Ishikawa (cell line): ENCODE measurements at regions not wholly inside any gene's neighbourhood (a gene's known extent, or its start where the extent isn't known, plus 50 kb on each side); places are given as distances from the start of the nearest gene placed in this dataset.

ENCODE experiments used
- CEBPB ChIP-seq: IDR thresholded peaks from 2 replicates; pipeline ENCODE4 v1.6.1; 2012
- CREB1 ChIP-seq: IDR thresholded peaks from 2 replicates; pipeline ENCODE4 v1.6.1; 2012; ENCODE audit warnings: low read depth
- EGR1 ChIP-seq: IDR thresholded peaks from 2 replicates; pipeline ENCODE4 v1.6.1; 2012
- EP300 ChIP-seq: IDR thresholded peaks from 2 replicates; pipeline ENCODE4 v1.6.1; 2012; ENCODE audit warnings: borderline replicate concordance
- FOXM1 ChIP-seq: IDR thresholded peaks from 2 replicates; pipeline ENCODE4 v1.6.1; 2012; ENCODE audit warnings: low read depth, borderline replicate concordance
- NFIC ChIP-seq: IDR thresholded peaks from 2 replicates; pipeline ENCODE4 v1.6.1; 2012
- RAD21 ChIP-seq: IDR thresholded peaks from 2 replicates; pipeline ENCODE4 v1.6.1; 2012; ENCODE audit warnings: low read depth
- TAF1 ChIP-seq: IDR thresholded peaks from 2 replicates; pipeline ENCODE4 v1.6.1; 2012; ENCODE audit warnings: low read depth, mild to moderate bottlenecking
- TCF12 ChIP-seq: IDR thresholded peaks from 2 replicates; pipeline ENCODE4 v1.6.1; 2012; ENCODE audit warnings: low read depth
- TEAD4 ChIP-seq: IDR thresholded peaks from 2 replicates; pipeline ENCODE4 v1.6.1; 2012
- YY1 ChIP-seq: IDR thresholded peaks from 2 replicates; pipeline ENCODE4 v1.6.1; 2012; ENCODE audit warnings: low read depth
- ZBTB7A ChIP-seq: IDR thresholded peaks from 2 replicates; pipeline ENCODE4 v1.6.1; 2012; ENCODE audit warnings: low read depth
- TF ChIP-seq, protein P1 (sequence below): IDR thresholded peaks from 2 replicates; pipeline ENCODE4 v1.6.1; 2012
- TF ChIP-seq, protein P2 (sequence below): IDR thresholded peaks from 2 replicates; pipeline ENCODE4 v1.6.1; 2012
- TF ChIP-seq, protein P3 (sequence below): IDR thresholded peaks from 2 replicates; pipeline ENCODE4 v1.6.1; 2012; ENCODE audit warnings: low read depth, mild to moderate bottlenecking

DNA sequence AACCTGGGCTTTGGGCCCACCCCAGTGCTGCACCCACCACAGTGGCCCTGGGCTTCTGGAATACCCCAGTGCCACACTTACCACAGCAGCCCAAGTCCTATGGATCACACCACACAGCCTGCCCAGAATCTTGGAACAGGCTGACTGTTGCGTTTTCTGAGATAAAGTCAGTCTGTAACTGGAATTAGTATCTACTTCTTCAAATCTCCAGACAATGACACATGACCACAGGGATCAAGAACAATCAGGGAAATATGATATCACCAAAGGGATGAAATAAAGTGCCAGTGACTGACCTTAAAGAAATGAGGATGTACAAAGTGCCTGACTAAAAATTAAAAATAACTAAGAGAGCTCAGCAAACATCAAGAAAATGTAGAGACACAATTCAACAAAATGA, 239.7 kb upstream of the PLD5 start:
- no peak for TF ChIP-seq TEAD4
- TF ChIP-seq, protein P1, sequence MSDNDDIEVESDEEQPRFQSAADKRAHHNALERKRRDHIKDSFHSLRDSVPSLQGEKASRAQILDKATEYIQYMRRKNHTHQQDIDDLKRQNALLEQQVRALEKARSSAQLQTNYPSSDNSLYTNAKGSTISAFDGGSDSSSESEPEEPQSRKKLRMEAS, result no peak
- TF ChIP-seq FOXM1, result no peak
- TF ChIP-seq EGR1, result no peak
- no peak for TF ChIP-seq RAD21
- TF ChIP-seq TAF1, result no peak
- TF ChIP-seq, protein P2, sequence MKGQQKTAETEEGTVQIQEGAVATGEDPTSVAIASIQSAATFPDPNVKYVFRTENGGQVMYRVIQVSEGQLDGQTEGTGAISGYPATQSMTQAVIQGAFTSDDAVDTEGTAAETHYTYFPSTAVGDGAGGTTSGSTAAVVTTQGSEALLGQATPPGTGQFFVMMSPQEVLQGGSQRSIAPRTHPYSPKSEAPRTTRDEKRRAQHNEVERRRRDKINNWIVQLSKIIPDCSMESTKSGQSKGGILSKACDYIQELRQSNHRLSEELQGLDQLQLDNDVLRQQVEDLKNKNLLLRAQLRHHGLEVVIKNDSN, result no peak

DNA sequence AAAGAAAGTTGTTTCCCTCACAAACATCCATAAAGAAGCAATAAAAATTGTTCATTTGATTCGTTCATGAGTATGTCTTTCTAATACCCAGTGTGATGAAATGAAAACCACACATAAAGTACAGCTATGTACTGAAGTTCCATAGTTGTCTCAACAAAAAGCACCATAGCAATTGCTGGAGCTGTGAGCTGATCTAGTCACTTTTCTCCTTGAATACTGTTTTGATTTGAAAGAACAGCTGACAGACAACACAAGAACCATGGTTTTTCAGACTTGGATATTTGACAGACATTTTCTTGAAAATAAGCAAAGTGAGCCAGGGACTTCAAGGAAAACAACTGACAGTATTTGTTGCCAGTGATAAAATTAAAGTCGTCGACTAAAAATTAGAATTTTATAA, 237.1 kb upstream of the PLD5 start:
- TF ChIP-seq RAD21, result no peak
- TF ChIP-seq EP300, result no peak

DNA sequence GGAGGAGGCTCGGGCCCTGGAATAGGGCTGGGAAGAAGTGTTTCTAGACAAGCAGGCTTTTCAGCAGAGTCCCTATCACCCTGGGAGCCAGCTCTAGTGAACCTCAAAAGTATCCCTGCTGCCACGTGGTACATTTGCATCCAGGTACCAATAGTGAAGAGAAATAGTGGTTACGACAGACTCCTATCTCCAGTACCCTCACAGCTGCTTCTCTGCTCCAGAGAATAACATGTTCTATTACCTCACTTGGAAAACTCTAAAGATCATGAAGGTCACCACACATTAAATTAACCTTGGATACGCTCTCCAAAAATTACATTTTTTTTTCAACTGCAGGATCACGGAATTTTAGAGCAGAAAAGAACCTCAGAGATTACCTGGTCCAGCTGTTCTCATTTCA, 230.4 kb upstream of the PLD5 start:
- TF ChIP-seq TAF1 (no peak), NFIC (no peak), EGR1 (no peak)

DNA sequence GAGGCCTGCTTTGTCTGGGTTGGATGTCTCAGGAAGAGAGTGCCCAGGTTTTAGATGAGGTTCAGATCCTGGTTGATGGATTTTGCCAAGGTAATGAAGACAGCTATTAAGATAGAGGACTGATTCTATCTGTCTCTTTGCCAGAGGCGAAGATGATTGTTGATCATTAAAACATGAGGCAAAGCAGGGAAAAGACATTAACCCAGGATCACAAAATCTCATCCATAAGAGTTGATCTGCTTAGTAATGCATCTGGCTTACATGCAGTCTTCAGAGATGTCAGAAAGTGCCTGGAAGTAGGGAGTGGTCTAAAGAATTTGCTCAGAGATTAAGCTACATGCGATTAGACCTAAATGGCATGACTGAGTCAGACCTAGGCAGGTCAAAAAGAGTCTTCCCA, 229.6 kb upstream of the PLD5 start:
- no peak for TF ChIP-seq CEBPB
- TF ChIP-seq ZBTB7A, result no peak
- no peak for TF ChIP-seq CREB1
- TF ChIP-seq TEAD4, result no peak
- TF ChIP-seq FOXM1, result no peak
- TF ChIP-seq NFIC, result no peak
- no peak for TF ChIP-seq YY1
- no peak for TF ChIP-seq RAD21
- TF ChIP-seq EP300, result no peak
- TF ChIP-seq EGR1, result no peak
- TF ChIP-seq, protein P1, result no peak
- TF ChIP-seq TCF12, result no peak
- TF ChIP-seq TAF1, result no peak

DNA sequence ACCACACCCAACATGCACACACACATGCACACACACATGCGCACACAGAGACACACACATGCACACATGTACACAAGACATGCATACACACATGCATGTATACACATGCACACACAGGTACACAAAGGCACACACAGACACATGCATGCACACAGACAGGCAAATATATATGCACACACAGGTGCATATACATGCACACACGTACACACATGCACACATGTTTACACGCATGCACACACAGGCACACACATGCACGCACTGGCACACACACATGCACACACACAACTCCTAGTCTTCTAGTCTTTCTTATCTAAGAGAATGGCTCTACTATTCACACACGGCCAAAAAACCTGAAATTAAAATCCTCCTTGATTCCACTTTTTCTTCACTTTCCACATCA, 222.7 kb upstream of the PLD5 start:
- TF ChIP-seq TEAD4, result no peak
- no peak for TF ChIP-seq TAF1
- TF ChIP-seq, protein P1, result no peak
- no peak for TF ChIP-seq NFIC
- no peak for TF ChIP-seq ZBTB7A
- no peak for TF ChIP-seq TCF12
- TF ChIP-seq, protein P3, sequence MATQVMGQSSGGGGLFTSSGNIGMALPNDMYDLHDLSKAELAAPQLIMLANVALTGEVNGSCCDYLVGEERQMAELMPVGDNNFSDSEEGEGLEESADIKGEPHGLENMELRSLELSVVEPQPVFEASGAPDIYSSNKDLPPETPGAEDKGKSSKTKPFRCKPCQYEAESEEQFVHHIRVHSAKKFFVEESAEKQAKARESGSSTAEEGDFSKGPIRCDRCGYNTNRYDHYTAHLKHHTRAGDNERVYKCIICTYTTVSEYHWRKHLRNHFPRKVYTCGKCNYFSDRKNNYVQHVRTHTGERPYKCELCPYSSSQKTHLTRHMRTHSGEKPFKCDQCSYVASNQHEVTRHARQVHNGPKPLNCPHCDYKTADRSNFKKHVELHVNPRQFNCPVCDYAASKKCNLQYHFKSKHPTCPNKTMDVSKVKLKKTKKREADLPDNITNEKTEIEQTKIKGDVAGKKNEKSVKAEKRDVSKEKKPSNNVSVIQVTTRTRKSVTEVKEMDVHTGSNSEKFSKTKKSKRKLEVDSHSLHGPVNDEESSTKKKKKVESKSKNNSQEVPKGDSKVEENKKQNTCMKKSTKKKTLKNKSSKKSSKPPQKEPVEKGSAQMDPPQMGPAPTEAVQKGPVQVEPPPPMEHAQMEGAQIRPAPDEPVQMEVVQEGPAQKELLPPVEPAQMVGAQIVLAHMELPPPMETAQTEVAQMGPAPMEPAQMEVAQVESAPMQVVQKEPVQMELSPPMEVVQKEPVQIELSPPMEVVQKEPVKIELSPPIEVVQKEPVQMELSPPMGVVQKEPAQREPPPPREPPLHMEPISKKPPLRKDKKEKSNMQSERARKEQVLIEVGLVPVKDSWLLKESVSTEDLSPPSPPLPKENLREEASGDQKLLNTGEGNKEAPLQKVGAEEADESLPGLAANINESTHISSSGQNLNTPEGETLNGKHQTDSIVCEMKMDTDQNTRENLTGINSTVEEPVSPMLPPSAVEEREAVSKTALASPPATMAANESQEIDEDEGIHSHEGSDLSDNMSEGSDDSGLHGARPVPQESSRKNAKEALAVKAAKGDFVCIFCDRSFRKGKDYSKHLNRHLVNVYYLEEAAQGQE, result no peak
- no peak for TF ChIP-seq EP300

DNA sequence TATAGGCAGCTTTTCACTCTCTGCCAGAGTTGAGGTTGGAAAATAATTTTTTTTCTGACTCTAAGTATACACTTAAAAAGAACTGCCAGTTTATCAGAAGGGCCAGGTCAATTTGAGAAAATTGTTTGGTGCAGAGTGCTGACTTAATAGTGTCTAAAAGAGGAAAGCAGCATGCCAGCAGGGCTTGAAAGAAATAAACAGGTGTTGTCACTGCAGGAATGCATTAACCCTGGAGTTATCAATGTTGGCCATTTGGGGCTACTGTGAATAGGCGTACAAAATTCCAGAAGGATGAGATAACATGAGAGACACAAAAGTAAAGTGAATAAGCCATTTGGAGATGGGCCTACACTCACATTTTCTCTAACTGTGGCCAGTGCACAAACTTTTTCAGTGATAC, 220.6 kb upstream of the PLD5 start:
- TF ChIP-seq, protein P1, result no peak
- TF ChIP-seq EGR1 (no peak), TCF12 (no peak), ZBTB7A (no peak), RAD21 (no peak), FOXM1 (no peak), YY1 (no peak), EP300 (no peak)
- TF ChIP-seq, protein P2, result no peak

DNA sequence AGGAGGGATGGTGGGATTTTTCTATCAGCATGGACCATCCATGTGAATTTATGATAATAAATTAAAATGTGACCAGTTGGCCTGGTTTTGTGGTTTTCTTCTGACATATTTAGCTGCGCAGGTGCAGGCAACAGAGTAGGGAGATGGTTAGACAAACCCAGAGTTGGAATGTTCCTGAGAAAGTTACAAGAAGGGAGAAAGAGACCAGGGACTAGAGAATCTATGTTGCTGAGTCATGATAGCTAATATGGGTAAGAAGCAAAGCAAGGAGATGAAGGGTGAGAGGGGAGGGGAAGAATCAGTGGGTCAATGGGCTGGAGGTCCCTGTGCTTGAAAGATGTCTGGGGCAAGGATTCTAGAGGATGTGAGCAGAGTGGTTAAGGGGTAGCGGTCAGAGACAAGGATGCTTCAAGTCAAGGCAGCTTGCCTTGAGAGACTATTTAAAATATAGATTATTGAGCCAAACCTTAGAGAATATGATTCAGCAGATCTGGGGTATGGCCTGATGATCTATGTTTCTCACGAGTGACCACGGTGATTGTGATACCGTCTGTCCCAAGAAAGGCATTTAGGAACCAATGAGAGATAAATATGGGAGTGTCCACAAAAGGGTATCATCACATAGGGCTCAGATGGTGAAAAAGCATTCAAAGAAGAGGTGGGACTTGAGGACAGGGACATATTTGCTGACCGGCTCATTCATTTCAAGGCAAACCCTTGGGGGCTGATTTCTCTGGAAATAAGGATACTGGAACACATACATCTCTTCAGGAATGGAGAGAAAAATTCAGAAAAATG, 219.7 kb upstream of the PLD5 start:
- TF ChIP-seq EP300, result no peak
- no peak for TF ChIP-seq EGR1
- TF ChIP-seq RAD21, result no peak
- no peak for TF ChIP-seq YY1
- no peak for TF ChIP-seq TCF12
- TF ChIP-seq, protein P3, result no peak
- TF ChIP-seq ZBTB7A, result no peak
- TF ChIP-seq NFIC, result no peak
- TF ChIP-seq, protein P1, result no peak
- no peak for TF ChIP-seq TAF1
- TF ChIP-seq FOXM1, result no peak
- TF ChIP-seq CREB1, result no peak
